DMS 273 (cell line): ENCODE measurements at regions not wholly inside any gene's neighbourhood (a gene's known extent, or its start where the extent isn't known, plus 50 kb on each side); places are given as distances from the start of the nearest gene placed in this dataset.

Source experiments
- DNase-seq: peaks from one replicate; lab custom pipeline; 2025; ENCODE audit not compliant: unreplicated experiment; lab: John Stamatoyannopoulos, UW

GRCh38 chr22:27476729-27477128 is 324.8 kb downstream of the MN1 start:
- no peak for DNase-seq

GRCh38 chr22:27477171-27477570 is 324.4 kb downstream of the MN1 start:
- DNase-seq = no peak

GRCh38 chr22:27480487-27480886 is 321.1 kb downstream of the MN1 start:
- no peak for DNase-seq

- no peak for DNase-seq
These were observed 319.2 kb downstream of the MN1 start for GRCh38 chr22:27482402-27482801.

GRCh38 chr22:27483095-27483785 is 318.3 kb downstream of the MN1 start:
- DNase-seq = no peak

GRCh38 chr22:27485842-27486241 is 315.7 kb downstream of the MN1 start:
- DNase-seq = no peak

GRCh38 chr22:27487600-27488452 is 313.7 kb downstream of the MN1 start:
- no peak for DNase-seq

- DNase-seq = no peak
These were observed 312.9 kb downstream of the MN1 start for GRCh38 chr22:27488456-27489177.

GRCh38 chr22:27489178-27489675 is 312.3 kb downstream of the MN1 start:
- no peak for DNase-seq

- no peak for DNase-seq
These were observed 311.5 kb downstream of the MN1 start for GRCh38 chr22:27490080-27490479.

GRCh38 chr22:27491888-27492287 is 309.7 kb downstream of the MN1 start:
- no peak for DNase-seq

- DNase-seq = no peak
These were observed 308.9 kb downstream of the MN1 start for GRCh38 chr22:27492566-27493201.

GRCh38 chr22:27493796-27494195 is 307.8 kb downstream of the MN1 start:
- DNase-seq = no peak

GRCh38 chr22:27494785-27495184 is 306.8 kb downstream of the MN1 start:
- DNase-seq = no peak

GRCh38 chr22:27495325-27495724 is 306.2 kb downstream of the MN1 start:
- no peak for DNase-seq

- DNase-seq = no peak
These were observed 302.4 kb downstream of the MN1 start for GRCh38 chr22:27499121-27499520.

- DNase-seq = peak; percentile 23
These were observed 300.2 kb downstream of the MN1 start for GRCh38 chr22:27501191-27501936.

GRCh38 chr22:27502327-27502726 is 299.2 kb downstream of the MN1 start:
- no peak for DNase-seq

GRCh38 chr22:27504360-27505253 is 296.9 kb downstream of the MN1 start:
- DNase-seq = peak; percentile 43
